EH (cell line): ENCODE measurements at regions not wholly inside any gene's neighbourhood (a gene's known extent, or its start where the extent isn't known, plus 50 kb on each side); places are given as distances from the start of the nearest gene placed in this dataset.

Source experiments
- DNase-seq: peaks from one replicate; pipeline ENCODE4 v3.0.0-alpha.2; 2015; ENCODE audit warnings: low read depth

- DNase-seq: no peak
Measured at GRCh38 chr22:49284056-49284784, 543.5 kb downstream of the BRD1 start.

GRCh38 chr22:49282596-49282995 is 545.1 kb downstream of the BRD1 start:
- no peak for DNase-seq

- DNase-seq: no peak
Measured at GRCh38 chr22:49281467-49282340, 546.0 kb downstream of the BRD1 start.

GRCh38 chr22:49278340-49278739 is 549.3 kb downstream of the BRD1 start:
- DNase-seq: no peak

GRCh38 chr22:49276567-49276966 is 551.1 kb downstream of the BRD1 start:
- no peak for DNase-seq

GRCh38 chr22:49274754-49275380 is 552.8 kb downstream of the BRD1 start:
- no peak for DNase-seq

- no peak for DNase-seq
Measured at GRCh38 chr22:49272546-49273125, 555.0 kb downstream of the BRD1 start.

GRCh38 chr22:49271831-49272230 is 555.8 kb downstream of the BRD1 start:
- DNase-seq: no peak

GRCh38 chr22:49271369-49271727 is 556.3 kb downstream of the BRD1 start:
- no peak for DNase-seq

GRCh38 chr22:49270595-49271368 is 556.9 kb downstream of the BRD1 start:
- no peak for DNase-seq

- no peak for DNase-seq
Measured at GRCh38 chr22:49269928-49270327, 557.7 kb downstream of the BRD1 start.

GRCh38 chr22:49269371-49269770 is 558.3 kb downstream of the BRD1 start:
- no peak for DNase-seq

GRCh38 chr22:49268924-49269323 is 558.7 kb downstream of the BRD1 start:
- DNase-seq: no peak

GRCh38 chr22:49267996-49268395 is 559.7 kb downstream of the BRD1 start:
- DNase-seq: no peak

GRCh38 chr22:49266561-49267519 is 560.8 kb downstream of the BRD1 start:
- no peak for DNase-seq

- no peak for DNase-seq
Measured at GRCh38 chr22:49264696-49265095, 563.0 kb downstream of the BRD1 start.

GRCh38 chr22:49263101-49263500 is 564.6 kb downstream of the BRD1 start:
- no peak for DNase-seq

GRCh38 chr22:49262167-49262566 is 565.5 kb downstream of the BRD1 start:
- DNase-seq: no peak

GRCh38 chr22:49261616-49262015 is 566.1 kb downstream of the BRD1 start:
- no peak for DNase-seq
